Hepatocyte (in vitro differentiated cells): ENCODE measurements at regions not wholly inside any gene's neighbourhood (a gene's known extent, or its start where the extent isn't known, plus 50 kb on each side); places are given as distances from the start of the nearest gene placed in this dataset.

ENCODE experiments used
- DNase-seq: peaks from one replicate; pipeline ENCODE4 v3.0.0-alpha.2; 2016; ENCODE audit warnings: low spot score
- H2AFZ ChIP-seq: fragments of 200-600 bp; sonication (generic); 2 replicates; pipeline ENCODE4 v1.6.0; 2016; ENCODE audit warnings: antibody characterized with exemption, mild to moderate bottlenecking
- H3K27ac ChIP-seq: fragments of 200-600 bp; sonication (generic); 2 replicates; pipeline ENCODE4 v1.5.1; 2016; ENCODE audit warnings: mild to moderate bottlenecking
- H3K27me3 ChIP-seq: fragments of 200-600 bp; sonication (generic); 2 replicates; pipeline ENCODE4 v1.6.1; 2016
- H3K36me3 ChIP-seq: fragments of 200-600 bp; sonication (generic); replicated peaks from 2 replicates; pipeline ENCODE4 v1.5.1; 2016; ENCODE audit warnings: low read depth; ENCODE audit not compliant: insufficient read depth
- H3K4me1 ChIP-seq: fragments of 200-600 bp; sonication (generic); 2 replicates; pipeline ENCODE4 v1.5.1; 2016; ENCODE audit warnings: mild to moderate bottlenecking, moderate library complexity; ENCODE audit not compliant: insufficient read depth
- H3K4me2 ChIP-seq: fragments of 200-600 bp; sonication (generic); 2 replicates; pipeline ENCODE4 v1.6.0; 2016
- H3K4me3 ChIP-seq: fragments of 200-600 bp; sonication (generic); 2 replicates; pipeline ENCODE4 v1.5.1; 2016; ENCODE audit warnings: mild to moderate bottlenecking
- H3K79me2 ChIP-seq: fragments of 200-600 bp; sonication (generic); 2 replicates; pipeline ENCODE4 v1.6.0; 2017; ENCODE audit warnings: mild to moderate bottlenecking
- H3K9me2 ChIP-seq: fragments of 200-600 bp; sonication (generic); replicated peaks from 2 replicates; pipeline ENCODE4 v1.6.0; 2017; ENCODE audit warnings: mild to moderate bottlenecking; ENCODE audit not compliant: insufficient read depth
- H3K9me3 ChIP-seq: fragments of 200-600 bp; sonication (generic); 2 replicates; pipeline ENCODE4 v1.5.1; 2016; ENCODE audit warnings: low read depth, mild to moderate bottlenecking
- H4K20me1 ChIP-seq: fragments of 200-600 bp; sonication (generic); 2 replicates; pipeline ENCODE4 v1.6.0; 2016; ENCODE audit warnings: mild to moderate bottlenecking; ENCODE audit not compliant: insufficient read depth, poor library complexity, severe bottlenecking
- EZH2 ChIP-seq: fragments of 200-600 bp; sonication (generic); IDR thresholded peaks from 2 replicates; pipeline ENCODE4 v1.6.1; 2016; ENCODE audit warnings: antibody characterized with exemption, mild to moderate bottlenecking, borderline replicate concordance
- EZH2phosphoT487 ChIP-seq: fragments of 200-600 bp; sonication (generic); IDR thresholded peaks from one replicate; pipeline ENCODE4 v1.6.1; 2018; ENCODE audit warnings: antibody characterized with exemption, mild to moderate bottlenecking, low read depth, moderate library complexity; ENCODE audit not compliant: unreplicated experiment, severe bottlenecking
- WGBS: methylation state at CpG from one replicate; pipeline ENCODE4 v1.1.6; 2016; ENCODE audit warnings: low lambda C conversion rate; ENCODE audit errors: missing lambda C conversion rate; 5-methylcytosine and 5-hydroxymethylcytosine counted together
- TF ChIP-seq, protein P1 (sequence below): fragments of 200-600 bp; sonication (generic); IDR thresholded peaks from 2 replicates; pipeline ENCODE4 v1.5.1; 2016; ENCODE audit warnings: antibody characterized with exemption, mild to moderate bottlenecking; ENCODE audit not compliant: poor library complexity

DNA sequence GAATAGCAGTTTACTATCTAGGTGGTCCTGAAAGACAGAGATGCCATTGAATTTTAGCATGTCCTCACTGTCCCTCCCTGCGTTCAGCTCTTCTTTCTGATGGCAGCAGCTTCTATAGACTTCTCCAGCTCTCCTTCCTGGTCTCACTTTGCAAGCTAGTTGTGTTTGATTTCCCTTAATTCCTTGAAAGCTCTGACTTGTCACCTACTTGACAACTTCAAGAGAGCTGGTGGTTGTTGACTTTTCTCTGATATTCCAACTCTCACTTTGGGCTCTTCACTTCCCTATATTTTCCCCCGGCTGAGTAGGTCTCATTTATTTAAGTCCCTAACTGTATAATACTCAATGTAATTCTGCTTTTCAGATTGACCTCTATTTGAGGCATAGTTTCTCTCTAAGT is 1825.0 kb upstream of the RAG2 start:
- Histone ChIP-seq H2AFZ (no peak overlapping the region), H3K27me3 (no peaks in the 10 kb centered on the region), H3K9me2 (no peaks in the 10 kb centered on the region), H3K27ac (no peak overlapping the region), H4K20me1 (no peaks in the 10 kb centered on the region), H3K4me2 (no peak overlapping the region), H3K9me3 (no peaks in the 10 kb centered on the region), H3K4me3 (no peak overlapping the region), H3K36me3 (no peaks in the 10 kb centered on the region), H3K4me1 (no peaks in the 10 kb centered on the region), H3K79me2 (no peaks in the 10 kb centered on the region)
- 79% methylated on average over 2 of the region's 2 CpGs for WGBS
- no peak for DNase-seq
- TF ChIP-seq, protein P1, sequence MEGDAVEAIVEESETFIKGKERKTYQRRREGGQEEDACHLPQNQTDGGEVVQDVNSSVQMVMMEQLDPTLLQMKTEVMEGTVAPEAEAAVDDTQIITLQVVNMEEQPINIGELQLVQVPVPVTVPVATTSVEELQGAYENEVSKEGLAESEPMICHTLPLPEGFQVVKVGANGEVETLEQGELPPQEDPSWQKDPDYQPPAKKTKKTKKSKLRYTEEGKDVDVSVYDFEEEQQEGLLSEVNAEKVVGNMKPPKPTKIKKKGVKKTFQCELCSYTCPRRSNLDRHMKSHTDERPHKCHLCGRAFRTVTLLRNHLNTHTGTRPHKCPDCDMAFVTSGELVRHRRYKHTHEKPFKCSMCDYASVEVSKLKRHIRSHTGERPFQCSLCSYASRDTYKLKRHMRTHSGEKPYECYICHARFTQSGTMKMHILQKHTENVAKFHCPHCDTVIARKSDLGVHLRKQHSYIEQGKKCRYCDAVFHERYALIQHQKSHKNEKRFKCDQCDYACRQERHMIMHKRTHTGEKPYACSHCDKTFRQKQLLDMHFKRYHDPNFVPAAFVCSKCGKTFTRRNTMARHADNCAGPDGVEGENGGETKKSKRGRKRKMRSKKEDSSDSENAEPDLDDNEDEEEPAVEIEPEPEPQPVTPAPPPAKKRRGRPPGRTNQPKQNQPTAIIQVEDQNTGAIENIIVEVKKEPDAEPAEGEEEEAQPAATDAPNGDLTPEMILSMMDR: no peak
- TF ChIP-seq EZH2phosphoT487: no peak
- no peak for TF ChIP-seq EZH2

DNA sequence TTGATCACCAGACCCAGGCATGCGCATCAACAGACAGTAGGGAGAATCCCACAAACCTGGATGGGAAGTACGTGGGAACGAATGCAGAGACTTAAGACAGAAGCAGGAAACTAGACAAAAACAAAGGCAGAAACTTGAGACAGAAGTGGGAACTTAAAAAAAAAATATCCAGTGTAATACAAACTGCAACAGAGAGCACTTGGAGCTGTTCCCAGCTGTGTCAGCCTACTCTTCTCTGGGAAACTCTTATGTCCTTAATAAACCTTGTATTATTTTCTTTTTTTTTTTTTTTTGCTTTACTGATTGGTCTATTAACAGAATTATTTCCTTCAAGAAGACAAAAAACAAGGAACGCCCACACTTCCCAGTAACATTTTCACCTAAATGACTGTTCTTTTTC is 1818.1 kb upstream of the RAG2 start:
- H3K27ac ChIP-seq: no peak overlapping the region
- H3K9me2 ChIP-seq: no peaks in the 10 kb centered on the region
- DNase-seq: no peak
- WGBS: 85% methylated on average over 4 of the region's 4 CpGs
- no peaks in the 10 kb centered on the region for H4K20me1 ChIP-seq
- H3K4me2 ChIP-seq: no peak overlapping the region
- no peak overlapping the region for H2AFZ ChIP-seq
- no peaks in the 10 kb centered on the region for H3K9me3 ChIP-seq
- no peaks in the 10 kb centered on the region for H3K4me1 ChIP-seq
- TF ChIP-seq EZH2phosphoT487 (no peak), EZH2 (no peak)
- TF ChIP-seq, protein P1: no peak
- H3K79me2 ChIP-seq: no peaks in the 10 kb centered on the region
- H3K27me3 ChIP-seq: no peaks in the 10 kb centered on the region
- H3K4me3 ChIP-seq: no peak overlapping the region
- H3K36me3 ChIP-seq: no peaks in the 10 kb centered on the region

DNA sequence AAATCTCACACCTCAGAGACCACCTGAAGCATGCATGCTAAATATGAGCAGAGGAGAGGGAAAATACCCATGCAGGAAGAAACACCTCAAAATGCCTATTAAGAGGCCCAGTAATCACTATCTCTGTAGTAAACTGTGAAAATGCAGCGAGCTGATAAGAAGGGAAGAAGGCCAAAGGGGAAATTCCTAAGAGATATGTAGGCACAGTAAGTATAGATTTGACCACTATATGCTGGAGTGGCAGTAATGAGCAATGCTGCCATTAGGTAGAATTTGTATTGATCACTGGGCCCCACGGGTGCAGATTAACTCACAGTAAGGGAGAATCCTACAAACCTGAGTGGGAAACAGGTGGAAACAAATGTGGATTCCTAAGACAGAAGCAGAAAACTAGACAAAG is 1813.1 kb upstream of the RAG2 start:
- no peaks in the 10 kb centered on the region for H4K20me1 ChIP-seq
- no peaks in the 10 kb centered on the region for H3K9me2 ChIP-seq
- no peaks in the 10 kb centered on the region for H3K27me3 ChIP-seq
- peak; percentile 38 for DNase-seq
- H3K36me3 ChIP-seq: no peaks in the 10 kb centered on the region
- 36% methylated on average over 2 of the region's 2 CpGs for WGBS
- H3K4me2 ChIP-seq: no peak overlapping the region
- H3K9me3 ChIP-seq: no peaks in the 10 kb centered on the region
- no peaks in the 10 kb centered on the region for H3K79me2 ChIP-seq
- H3K4me1 ChIP-seq: no peaks in the 10 kb centered on the region
- no peak overlapping the region for H2AFZ ChIP-seq
- no peak for TF ChIP-seq EZH2
- TF ChIP-seq, protein P1: peak; percentile 28
- H3K27ac ChIP-seq: no peak overlapping the region
- H3K4me3 ChIP-seq: no peak overlapping the region

DNA sequence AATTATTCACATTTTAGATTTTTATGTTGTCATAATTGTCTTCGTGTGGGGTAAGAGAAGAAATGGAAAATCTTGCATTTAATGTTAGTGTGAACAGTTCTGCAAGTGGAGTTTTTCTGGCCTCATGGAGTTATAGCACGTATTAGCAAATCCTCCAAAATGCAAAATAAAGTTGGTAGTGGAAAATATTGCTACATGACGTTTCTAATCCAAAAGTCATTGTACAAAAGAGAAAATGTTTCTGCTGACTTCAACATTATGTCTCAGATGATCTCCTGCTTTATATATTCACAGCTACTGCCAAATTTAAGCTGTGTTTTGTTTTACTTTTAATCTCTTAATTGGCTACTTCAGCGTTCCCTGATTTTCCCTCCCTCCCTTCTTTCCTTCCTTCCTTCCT is 1804.0 kb upstream of the RAG2 start:
- TF ChIP-seq EZH2phosphoT487: no peak
- Histone ChIP-seq H3K27me3 (no peaks in the 10 kb centered on the region), H3K4me3 (no peak overlapping the region), H3K9me2 (no peaks in the 10 kb centered on the region), H4K20me1 (no peaks in the 10 kb centered on the region), H3K36me3 (no peaks in the 10 kb centered on the region), H3K9me3 (no peaks in the 10 kb centered on the region), H2AFZ (no peak overlapping the region), H3K79me2 (no peaks in the 10 kb centered on the region), H3K27ac (no peak overlapping the region), H3K4me1 (no peaks in the 10 kb centered on the region), H3K4me2 (no peak overlapping the region)
- WGBS: 87% methylated on average over 4 of the region's 4 CpGs
- DNase-seq: no peak
